ENCODE measurements at regions not wholly inside any gene's neighbourhood (a gene's known extent, or its start where the extent isn't known, plus 50 kb on each side); places are given as distances from the start of the nearest gene placed in this dataset.
A peak's percentile ranks its signal among the peaks of the same experiment; 100 is the strongest.

DNA sequence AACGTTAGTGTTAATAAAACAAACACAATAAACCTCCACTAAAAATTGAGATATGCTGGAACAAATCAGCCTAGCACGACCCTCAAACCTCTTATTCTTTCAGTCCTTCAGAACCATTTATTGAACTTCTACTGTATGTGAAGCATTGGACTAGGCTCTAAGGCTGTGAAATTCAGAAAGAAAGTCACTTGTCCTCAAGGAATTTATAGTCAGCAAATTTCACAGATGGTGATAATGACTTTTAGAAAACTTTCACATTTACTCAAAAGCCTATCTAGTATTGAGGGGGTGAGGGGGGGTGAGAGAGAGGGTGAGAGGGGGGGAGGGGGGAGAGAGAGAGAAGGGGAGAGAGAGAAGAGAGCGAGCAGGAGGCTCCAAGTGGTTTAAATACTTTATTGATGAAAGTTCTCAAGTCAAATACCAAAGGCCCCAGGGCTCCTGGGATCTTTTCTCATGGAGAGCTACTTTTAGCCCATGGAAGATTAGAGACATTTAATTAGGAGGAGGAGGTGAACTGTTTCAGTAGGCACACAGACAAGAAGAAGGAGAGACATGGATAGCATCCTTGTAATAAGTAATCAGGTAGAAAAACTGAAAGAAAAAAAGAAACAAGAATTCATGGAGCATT is 66.3 kb upstream of the SSX2IP start:
- intact Hi-C loops (cut with DNase I) = loop anchor here (10.0 kb wide), 3 partner anchors 132 to 602 kb away; no protein-coding TSS in a partner anchor
- no peak for TF ChIP-seq POLR2A (IDR thresholded peaks at IDR 0.05)
- TF ChIP-seq, protein P1, sequence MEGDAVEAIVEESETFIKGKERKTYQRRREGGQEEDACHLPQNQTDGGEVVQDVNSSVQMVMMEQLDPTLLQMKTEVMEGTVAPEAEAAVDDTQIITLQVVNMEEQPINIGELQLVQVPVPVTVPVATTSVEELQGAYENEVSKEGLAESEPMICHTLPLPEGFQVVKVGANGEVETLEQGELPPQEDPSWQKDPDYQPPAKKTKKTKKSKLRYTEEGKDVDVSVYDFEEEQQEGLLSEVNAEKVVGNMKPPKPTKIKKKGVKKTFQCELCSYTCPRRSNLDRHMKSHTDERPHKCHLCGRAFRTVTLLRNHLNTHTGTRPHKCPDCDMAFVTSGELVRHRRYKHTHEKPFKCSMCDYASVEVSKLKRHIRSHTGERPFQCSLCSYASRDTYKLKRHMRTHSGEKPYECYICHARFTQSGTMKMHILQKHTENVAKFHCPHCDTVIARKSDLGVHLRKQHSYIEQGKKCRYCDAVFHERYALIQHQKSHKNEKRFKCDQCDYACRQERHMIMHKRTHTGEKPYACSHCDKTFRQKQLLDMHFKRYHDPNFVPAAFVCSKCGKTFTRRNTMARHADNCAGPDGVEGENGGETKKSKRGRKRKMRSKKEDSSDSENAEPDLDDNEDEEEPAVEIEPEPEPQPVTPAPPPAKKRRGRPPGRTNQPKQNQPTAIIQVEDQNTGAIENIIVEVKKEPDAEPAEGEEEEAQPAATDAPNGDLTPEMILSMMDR (IDR thresholded peaks at IDR 0.05) = no peak

DNA sequence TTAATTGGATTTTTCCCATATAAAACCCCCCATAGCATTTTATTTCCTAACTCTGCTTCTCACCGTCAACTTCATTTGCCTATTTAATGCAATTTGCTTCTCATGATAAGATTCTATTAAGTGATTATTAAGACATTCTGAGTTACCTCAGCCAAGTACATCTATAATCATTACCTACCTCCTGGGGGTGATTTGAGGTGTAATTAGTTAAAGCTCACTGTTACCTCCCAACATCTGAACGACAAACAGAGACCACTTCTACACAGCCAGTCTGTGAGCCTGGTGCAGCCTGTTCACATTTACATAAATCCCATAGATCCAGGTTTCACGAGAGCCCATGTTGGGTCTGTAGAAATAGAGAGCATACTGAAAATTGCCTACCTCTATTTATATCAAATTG is 65.7 kb upstream of the SSX2IP start:
- Histone ChIP-seq H3K27me3 (peaks cover 9% of the 10 kb centered on the region), H3K4me1 (replicated peaks in 1 of 2) (peaks cover 0 to 9% of the 10 kb centered on the region in 2 donors), H3K4me3 (no peak overlapping the region), H3K9me3 (replicated peaks in 1 of 3) (no peaks in the 10 kb centered on the region), H3K27ac (no peak overlapping the region), H3K36me3 (replicated peaks in 1 of 2) (no peaks in the 10 kb centered on the region)
- 63 to 76% (median 74%) methylated on average over 3 of the region's 3 CpGs for WGBS, 4 donors
- intact Hi-C loops (cut with DNase I) = loop anchor here (10.0 kb wide), 3 partner anchors 131 to 601 kb away; no protein-coding TSS in a partner anchor
- DNase-seq = no peak
- TF ChIP-seq, protein P1 (IDR thresholded peaks at IDR 0.05) = no peak
- TF ChIP-seq POLR2A (IDR thresholded peaks at IDR 0.05) = no peak

More for the DNA sequence above, 66.3 kb upstream of the SSX2IP start:
- no peak for DNase-seq
- Histone ChIP-seq H3K4me1 (replicated peaks in 1 of 2) (peaks cover 0 to 9% of the 10 kb centered on the region in 2 donors), H3K9me3 (replicated peaks in 1 of 3) (no peaks in the 10 kb centered on the region), H3K27ac (no peak overlapping the region), H3K27me3 (peaks cover 9% of the 10 kb centered on the region), H3K4me3 (no peak overlapping the region), H3K36me3 (replicated peaks in 1 of 2) (no peaks in the 10 kb centered on the region)
- WGBS, 4 donors = 54 to 70% (median 60%) methylated on average over 3 of the region's 3 CpGs

DNA sequence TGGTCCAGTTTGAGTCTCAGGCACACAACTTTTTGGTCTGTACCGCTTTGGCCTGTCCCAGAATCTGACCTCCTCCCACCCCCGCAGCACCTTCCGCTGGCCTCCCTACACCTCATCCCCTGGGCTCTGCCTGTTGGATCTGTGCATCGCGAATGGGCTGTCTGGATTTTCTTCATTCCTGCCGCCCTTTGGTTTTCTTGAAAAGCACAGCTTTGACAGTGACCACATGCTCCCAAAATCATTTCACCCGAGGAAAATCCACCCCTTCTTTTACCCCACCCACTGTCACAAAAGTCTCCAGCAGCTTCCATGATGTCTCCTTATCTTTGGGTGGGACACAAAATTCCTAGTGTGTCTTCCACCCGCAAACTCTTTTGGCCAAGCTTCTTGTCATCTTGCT is 65.0 kb upstream of the SSX2IP start:
- WGBS, 4 donors = 74 to 90% (median 89%) methylated on average over 8 of the region's 8 CpGs
- Histone ChIP-seq H3K27ac (no peak overlapping the region), H3K27me3 (peaks cover 9% of the 10 kb centered on the region), H3K36me3 (replicated peaks in 1 of 2) (no peaks in the 10 kb centered on the region), H3K9me3 (replicated peaks in 1 of 3) (no peaks in the 10 kb centered on the region), H3K4me3 (no peak overlapping the region), H3K4me1 (replicated peaks in 1 of 2) (peaks cover 0 to 9% of the 10 kb centered on the region in 2 donors)
- TF ChIP-seq, protein P1 (IDR thresholded peaks at IDR 0.05) = no peak
- no peak for TF ChIP-seq POLR2A (IDR thresholded peaks at IDR 0.05)
- no peak for DNase-seq
- intact Hi-C loops (cut with DNase I) = loop anchor here (10.0 kb wide), 3 partner anchors 130 to 600 kb away; no protein-coding TSS in a partner anchor

DNA sequence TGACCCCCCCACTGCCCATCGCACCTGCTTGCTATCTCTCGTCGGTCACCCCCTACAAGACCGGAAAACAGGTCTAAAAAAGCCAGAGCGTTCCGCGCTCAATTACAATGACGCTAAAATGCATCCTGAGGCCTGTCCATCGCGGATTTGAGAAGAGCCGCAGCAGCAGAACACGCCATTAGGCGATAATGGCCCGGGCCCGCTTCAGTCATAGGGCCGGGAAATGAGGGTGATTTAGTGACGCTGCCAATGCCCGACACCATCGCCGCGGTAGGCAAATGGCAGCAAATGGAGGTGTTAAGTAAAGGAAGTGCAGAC is 64.1 kb upstream of the SSX2IP start:
- TF ChIP-seq, protein P1 (IDR thresholded peaks at IDR 0.05) = no peak
- 55 to 65% (median 56%) methylated on average over 21 of the region's 21 CpGs for WGBS, 4 donors
- peak in 1 of 7 donors; percentile 56 for DNase-seq
- intact Hi-C loops (cut with DNase I) = loop anchor here (5.0 to 10.0 kb wide), 4 partner anchors 130 to 600 kb away; no protein-coding TSS in a partner anchor
- Histone ChIP-seq H3K4me1 (replicated peaks in 1 of 2) (peaks cover 0 to 7% of the 10 kb centered on the region in 2 donors), H3K36me3 (replicated peaks in 1 of 2) (no peaks in the 10 kb centered on the region), H3K4me3 (no peak overlapping the region), H3K27me3 (peaks cover 9% of the 10 kb centered on the region), H3K9me3 (replicated peaks in 1 of 3) (no peaks in the 10 kb centered on the region), H3K27ac (no peak overlapping the region)
